Fibroblast of villous mesenchyme (primary cell): ENCODE measurements at regions not wholly inside any gene's neighbourhood (a gene's known extent, or its start where the extent isn't known, plus 50 kb on each side); places are given as distances from the start of the nearest gene placed in this dataset.

ENCODE experiments used
- DNase-seq: peaks from one replicate; pipeline ENCODE4 v3.0.0-alpha.2; 2010; ENCODE audit warnings: low read depth
- H3K4me3 ChIP-seq: 2 replicates; pipeline ENCODE4 v1.5.1; 2011; ENCODE audit warnings: low read depth, mild to moderate bottlenecking, low read length
- TF ChIP-seq, protein P1 (sequence below): IDR thresholded peaks from 2 replicates; pipeline ENCODE4 v1.5.1; 2012; ENCODE audit warnings: low read depth, mild to moderate bottlenecking, low read length; ENCODE audit not compliant: insufficient read depth

DNA sequence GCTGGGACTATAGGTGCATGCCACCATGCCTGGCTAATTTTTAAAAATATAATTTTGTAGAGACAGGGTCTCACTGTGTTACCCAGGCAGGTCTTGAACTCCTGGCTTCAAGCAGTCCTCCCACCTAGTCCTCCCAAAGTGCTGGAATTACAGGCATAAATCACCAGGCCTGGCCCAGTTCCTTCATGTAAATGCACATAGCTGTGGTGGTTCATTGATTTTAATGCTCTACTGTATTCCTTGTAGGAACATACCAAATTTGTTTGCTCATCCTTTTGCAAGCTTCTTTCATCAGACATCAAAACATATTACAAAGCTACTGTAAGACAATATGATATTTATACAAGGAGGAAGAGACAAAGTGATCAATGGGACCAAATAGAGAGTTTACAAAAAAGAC lies 237.5 kb upstream of the ESRRG start:
- TF ChIP-seq, protein P1, sequence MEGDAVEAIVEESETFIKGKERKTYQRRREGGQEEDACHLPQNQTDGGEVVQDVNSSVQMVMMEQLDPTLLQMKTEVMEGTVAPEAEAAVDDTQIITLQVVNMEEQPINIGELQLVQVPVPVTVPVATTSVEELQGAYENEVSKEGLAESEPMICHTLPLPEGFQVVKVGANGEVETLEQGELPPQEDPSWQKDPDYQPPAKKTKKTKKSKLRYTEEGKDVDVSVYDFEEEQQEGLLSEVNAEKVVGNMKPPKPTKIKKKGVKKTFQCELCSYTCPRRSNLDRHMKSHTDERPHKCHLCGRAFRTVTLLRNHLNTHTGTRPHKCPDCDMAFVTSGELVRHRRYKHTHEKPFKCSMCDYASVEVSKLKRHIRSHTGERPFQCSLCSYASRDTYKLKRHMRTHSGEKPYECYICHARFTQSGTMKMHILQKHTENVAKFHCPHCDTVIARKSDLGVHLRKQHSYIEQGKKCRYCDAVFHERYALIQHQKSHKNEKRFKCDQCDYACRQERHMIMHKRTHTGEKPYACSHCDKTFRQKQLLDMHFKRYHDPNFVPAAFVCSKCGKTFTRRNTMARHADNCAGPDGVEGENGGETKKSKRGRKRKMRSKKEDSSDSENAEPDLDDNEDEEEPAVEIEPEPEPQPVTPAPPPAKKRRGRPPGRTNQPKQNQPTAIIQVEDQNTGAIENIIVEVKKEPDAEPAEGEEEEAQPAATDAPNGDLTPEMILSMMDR, result no peak
- DNase-seq, result no peak
- no peak overlapping the region for H3K4me3 ChIP-seq

- TF ChIP-seq, protein P1, result no peak
- no peak for DNase-seq
- H3K4me3 ChIP-seq, result no peak overlapping the region
Measured at GRCh38 chr1:216958569-216958968, 235.3 kb upstream of the ESRRG start.

- TF ChIP-seq, protein P1, result no peak
- no peak for DNase-seq
- H3K4me3 ChIP-seq, result no peak overlapping the region
Measured at GRCh38 chr1:216953495-216953894, 230.3 kb upstream of the ESRRG start.

- no peak overlapping the region for H3K4me3 ChIP-seq
- DNase-seq, result no peak
- TF ChIP-seq, protein P1, result no peak
Measured at GRCh38 chr1:216952864-216953263, 229.6 kb upstream of the ESRRG start.

DNA sequence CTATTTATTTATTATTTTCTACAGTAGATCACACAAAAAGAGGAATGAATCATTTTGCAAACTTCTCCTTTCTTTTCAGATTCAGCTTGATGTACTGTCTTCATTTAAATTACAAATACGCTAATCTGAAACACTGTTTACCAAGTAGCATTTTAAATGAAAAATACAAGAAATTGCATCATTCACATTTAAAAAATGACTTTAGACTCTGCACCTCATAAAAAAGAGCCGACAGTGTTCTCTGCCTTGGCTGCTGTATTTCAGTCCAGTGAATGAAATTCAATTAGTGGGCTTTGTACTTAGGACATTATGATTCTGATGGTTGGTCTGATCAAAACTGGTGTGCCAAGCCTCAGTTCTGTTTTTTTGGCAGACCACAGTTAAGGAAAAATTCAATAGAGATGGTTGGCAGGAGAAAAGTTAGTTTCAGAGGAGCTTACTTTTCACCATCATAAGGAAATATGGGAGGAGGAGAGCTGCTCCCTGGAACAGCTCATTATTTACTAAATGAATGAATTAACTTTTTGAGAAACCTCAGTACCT lies 222.4 kb upstream of the ESRRG start:
- TF ChIP-seq, protein P1, result no peak
- DNase-seq, result no peak
- no peak overlapping the region for H3K4me3 ChIP-seq

DNA sequence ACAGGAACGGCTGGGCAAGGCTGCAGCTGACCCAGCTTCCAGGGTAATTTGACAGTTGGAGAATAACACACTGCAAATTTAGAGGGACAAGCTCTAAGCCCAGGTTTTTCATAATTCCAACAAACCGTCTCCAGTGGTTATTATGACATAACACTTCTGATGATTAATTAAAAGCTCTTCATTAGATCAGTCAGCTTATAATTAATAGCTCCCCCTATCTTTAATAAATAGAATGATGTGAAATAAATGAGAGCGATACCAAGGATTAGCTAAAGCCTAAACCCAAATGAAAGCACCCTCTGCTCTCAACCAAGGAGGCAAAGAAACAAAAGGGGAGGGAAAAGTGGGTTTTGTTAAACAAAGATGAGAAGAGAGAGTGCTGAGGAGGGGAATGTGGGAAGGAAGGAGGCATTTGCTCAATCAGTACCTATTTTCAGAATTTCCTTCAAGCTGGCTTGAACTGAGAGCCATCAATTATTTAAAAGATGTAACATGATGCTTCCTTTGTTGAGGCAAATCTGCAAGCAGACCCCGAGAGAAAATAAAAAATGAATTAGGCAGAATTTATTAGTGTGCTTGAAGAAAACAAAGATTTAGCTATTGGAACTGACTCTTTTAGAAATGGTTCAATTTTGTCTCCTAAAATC lies 221.8 kb upstream of the ESRRG start:
- H3K4me3 ChIP-seq, result no peak overlapping the region
- no peak for DNase-seq
- TF ChIP-seq, protein P1, result no peak

DNA sequence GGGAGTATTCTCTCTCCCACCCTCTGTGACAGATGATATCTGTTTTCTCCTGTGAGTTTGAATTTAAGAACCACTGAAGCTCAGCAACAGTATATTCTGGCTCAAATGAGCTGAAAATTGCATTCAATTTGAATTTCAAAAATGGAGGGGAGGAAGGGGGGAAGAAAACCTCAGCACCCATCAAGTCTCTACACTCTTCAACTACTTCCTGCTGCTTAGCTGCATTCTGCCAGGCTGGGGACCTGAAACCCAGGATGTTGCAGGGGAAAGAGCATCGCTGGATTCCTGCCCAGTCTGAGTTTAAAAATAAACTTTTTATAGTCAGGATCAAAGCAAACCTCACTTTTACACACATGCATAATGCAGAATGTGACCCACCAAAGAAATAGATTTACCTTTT lies 214.3 kb upstream of the ESRRG start:
- no peak overlapping the region for H3K4me3 ChIP-seq
- DNase-seq, result no peak
- TF ChIP-seq, protein P1, result no peak
